ENCODE measurements at regions not wholly inside any gene's neighbourhood (a gene's known extent, or its start where the extent isn't known, plus 50 kb on each side); places are given as distances from the start of the nearest gene placed in this dataset.

DNA sequence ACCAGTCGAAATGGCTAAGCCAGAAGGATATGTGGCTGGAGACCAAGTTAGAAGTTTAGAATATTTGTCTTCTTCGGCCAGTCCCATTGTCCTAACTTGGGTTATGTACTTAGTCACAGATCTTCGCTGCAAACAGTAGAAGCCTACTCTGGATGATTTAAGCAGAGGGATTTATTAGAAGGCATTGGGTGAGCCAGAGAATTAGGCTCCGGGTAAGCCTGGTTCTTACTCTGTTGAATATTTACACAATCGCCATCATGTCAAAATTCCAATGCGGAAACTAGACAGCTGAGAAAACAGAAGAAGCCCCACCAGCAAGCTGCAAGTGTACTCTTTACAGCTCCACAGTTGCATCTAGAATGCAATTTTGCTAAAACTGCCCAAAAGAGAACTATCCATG, 276.6 kb downstream of the CMPK2 start:
- no peak for DNase-seq (ENCODE audit: low read depth in 2 of 2)

DNA sequence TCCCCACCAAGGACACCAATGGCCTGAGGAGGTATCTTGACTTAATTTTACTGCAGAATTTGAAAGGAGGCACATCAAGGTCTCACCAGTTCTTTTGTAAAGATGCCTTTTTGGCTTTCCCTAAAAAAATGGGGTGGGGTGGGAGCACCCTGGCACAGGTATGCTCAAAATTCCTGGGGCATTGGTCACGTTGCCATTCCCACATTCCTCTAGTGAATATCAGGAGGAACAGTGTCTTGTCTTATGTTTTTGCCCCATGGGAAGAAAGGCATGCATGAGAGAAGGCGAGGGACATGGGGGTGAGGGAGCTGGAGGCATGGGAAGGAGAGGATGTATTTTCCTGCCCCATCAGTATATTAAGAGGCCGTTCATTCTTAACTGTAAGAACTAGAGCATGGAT, 275.3 kb downstream of the CMPK2 start:
- DNase-seq (ENCODE audit: low read depth in 2 of 2), result no peak

DNA sequence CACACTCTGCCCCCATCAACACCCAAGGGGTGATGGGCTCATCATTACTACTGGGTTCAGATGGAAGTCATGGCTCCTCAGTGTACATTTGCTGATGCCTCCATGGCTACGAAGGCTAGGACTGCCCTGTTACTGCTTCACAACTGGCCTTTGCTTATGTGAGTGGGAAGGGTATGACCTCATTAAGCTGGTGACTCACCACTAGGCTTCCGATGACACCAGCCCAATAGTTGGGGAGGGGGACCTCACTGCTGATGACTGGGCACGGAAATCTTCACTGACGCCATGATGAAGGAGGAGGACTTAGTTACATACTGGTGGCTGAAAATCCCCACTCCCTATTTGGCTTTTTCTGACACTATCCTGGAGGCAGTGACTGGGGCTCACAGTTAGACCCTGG, 263.2 kb downstream of the CMPK2 start:
- no peak for DNase-seq (ENCODE audit: low read depth in 2 of 2)

DNA sequence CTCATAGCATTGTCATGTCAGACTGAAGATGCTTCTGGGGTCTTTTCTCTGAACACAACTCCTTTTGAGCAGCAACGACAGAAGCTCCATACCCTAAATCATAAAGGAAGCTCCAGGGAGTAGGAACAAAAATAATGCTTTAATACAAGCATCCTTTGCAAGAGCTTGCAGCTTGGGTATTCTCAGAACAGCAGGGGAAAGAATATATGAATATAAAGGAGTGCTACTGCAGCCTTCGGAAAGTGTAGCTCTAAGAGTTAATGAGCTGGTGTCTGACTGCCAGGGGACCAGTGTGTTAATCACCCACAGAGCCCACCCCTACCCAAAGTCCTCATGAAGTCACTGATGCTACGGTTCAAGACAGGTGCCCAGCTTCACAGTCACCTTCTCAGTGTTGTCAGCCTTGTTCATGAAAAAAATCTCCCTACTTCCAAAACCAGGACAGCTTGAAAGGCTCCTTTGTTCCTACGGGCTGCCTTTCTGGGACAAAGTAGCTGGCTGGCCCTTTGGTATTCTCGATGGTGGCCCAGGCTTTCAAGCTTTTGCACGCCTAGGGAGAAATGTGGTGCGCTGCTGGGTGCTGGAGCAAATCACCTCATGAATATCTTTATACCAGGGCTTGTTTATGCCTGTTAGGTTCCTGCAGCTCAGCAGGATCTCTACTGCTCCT, 259.7 kb downstream of the CMPK2 start:
- DNase-seq (ENCODE audit: low read depth in 2 of 2), result no peak

DNA sequence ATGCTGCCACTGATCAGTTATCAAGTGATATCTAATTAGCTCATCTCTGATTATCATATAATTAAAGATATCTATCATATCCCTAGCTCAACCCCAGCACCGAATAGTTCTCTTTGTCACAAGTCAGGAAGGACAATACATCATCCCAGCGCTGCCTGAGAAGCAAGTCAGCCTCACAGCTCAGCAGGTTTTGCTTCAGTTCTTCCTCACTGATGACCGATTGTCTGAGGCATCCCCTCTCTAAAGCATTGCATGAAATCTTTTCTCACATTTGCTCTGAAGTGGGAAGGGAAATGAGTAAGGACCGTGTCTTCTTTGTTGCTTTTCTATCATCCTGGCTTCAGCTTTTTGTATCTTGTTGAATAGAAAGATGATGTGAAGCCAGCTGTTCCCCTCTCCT, 247.9 kb downstream of the CMPK2 start:
- DNase-seq (ENCODE audit: low read depth in 2 of 2), result no peak

DNA sequence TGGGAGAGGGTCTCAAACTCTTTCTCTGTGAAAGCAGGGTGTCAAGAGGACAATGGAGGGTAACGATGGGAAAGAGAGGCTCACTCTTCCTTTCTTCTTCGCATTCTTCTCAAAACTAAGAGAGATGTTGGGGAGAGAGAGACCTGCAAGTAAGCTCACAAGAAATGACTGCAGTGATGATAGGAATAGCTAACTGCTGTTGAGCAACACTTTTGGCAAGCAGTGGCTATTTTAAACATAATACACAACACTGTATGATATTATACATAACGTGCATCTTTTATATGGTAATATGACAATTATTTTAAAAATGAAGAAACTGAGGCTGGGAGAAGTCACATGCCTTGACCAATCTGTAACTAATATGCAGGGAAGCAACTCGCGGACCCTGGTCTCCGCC, 247.5 kb downstream of the CMPK2 start:
- no peak for DNase-seq (ENCODE audit: low read depth in 2 of 2)

DNA sequence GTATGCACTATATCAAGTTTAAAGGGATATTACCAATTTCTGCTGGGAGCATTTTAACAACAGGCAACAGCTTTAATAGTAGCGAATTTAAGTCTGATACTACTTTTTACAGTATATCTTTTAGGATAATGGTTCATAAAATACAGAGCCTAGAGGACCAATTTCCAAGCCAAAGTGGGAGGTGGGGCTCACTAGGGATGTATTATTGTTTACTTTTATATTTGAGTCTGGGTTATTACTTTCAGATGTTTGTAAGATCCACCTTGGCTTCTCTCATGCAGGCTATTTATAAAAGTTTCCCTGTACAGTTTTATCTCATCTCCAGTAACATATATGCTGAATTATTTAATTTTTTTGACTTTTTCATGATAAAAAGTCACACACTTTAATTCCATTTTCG, 242.0 kb downstream of the CMPK2 start:
- no peak for DNase-seq (ENCODE audit: low read depth in 2 of 2)

DNA sequence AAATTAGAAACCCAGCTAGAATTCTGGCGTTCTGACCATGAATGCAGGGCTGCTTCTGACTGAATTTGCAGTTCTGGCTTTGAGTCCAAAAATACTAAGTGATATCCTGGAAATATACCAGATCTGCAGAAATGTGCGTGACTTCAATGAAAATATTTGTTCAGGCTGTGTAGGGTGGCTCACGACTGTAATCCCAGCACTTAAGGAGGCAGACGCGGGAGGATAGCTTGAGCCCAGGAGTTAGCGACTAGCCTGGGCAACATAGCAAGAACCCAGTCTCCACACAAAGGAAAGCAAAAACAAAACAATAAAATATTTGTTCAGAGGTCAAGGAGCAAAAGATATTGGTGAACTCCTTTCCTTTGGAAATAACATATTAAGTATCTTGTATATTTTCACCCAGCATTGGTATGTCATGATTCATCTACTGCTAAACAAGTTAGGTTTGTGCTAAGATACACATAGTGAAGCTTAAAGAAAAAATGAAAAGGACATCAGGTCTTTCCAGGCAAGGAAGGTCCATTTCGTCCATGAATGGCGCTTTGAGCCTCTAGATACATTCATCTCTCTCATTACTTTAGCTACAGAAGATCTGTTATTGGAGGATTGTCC, 239.2 kb downstream of the CMPK2 start:
- DNase-seq (ENCODE audit: low read depth in 2 of 2), result no peak

DNA sequence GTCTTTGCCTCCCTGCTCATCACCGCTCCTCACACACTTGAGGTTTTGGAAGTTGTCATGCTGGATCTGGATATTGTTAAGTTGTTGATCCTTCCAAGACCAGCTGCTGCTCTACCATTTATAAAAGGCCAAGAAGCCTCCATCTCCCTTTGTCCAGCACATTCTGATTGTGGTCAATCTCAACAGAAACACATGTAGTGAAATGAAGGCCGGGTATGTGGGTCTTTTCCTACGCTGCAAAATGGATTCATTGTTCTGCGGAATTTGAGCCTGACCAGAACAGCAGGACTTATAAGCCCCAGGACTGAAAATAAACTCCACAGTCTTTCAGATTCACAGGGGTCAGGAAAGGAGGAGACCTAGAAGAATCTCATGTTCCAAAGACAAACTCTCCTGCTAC, 238.4 kb downstream of the CMPK2 start:
- DNase-seq (ENCODE audit: low read depth in 2 of 2), result no peak

DNA sequence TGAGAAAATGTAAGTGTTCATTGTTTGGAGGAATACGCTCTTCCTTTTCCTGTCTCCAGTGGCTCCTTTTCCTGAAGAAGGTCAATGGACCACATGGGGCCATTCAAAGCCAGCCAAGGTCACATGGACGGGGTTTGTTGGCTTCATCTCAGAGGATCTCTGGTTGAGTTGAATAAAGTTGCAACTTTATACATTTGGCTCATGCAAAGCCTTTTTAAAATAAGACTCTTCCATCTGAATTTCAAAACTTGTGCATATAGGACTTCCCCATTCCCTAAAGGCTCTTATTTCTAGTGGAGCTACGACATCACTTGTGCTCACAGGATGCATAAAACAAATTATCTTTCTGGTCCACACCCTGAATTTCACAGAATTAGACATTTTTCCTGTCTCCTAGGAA, 235.5 kb downstream of the CMPK2 start:
- DNase-seq (ENCODE audit: low read depth in 2 of 2), result no peak

DNA sequence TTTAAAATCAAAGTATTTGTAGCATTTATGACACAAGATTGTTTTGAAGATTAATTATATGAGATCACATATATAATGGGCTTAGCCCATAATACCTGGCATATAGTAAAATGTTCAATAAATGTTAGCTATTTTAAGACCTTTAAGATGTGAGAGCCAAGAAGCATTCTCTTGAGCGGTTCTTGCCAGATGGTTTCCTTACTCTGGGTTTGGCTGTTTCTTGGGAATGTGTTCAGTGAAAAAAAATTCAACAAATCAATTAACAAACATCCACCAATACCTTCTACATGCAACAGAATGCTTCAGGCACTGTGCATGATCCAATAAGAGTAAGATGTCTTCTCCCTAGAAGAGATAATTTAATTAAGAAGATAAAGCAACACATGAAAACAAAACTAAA, 230.4 kb downstream of the CMPK2 start:
- no peak for DNase-seq (ENCODE audit: low read depth in 2 of 2)

DNA sequence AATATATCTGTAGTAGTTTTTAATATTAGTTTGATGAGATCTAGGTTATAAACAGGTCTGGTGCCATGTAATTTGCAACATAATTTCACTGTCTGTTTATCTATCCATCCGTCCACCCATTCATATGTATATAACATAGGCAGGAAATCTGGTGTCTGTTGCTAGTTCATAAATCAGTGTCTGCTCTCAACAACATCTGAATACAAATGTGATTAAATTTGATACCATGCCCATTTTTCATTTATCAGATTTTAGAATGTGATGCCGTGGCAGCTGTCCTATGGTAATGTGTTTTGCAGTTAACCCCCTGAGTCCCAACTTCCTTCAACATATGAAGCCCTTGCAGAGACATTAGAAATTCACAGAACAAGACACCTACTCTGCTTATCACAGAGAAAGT, 228.4 kb downstream of the CMPK2 start:
- no peak for DNase-seq (ENCODE audit: low read depth in 2 of 2)

DNA sequence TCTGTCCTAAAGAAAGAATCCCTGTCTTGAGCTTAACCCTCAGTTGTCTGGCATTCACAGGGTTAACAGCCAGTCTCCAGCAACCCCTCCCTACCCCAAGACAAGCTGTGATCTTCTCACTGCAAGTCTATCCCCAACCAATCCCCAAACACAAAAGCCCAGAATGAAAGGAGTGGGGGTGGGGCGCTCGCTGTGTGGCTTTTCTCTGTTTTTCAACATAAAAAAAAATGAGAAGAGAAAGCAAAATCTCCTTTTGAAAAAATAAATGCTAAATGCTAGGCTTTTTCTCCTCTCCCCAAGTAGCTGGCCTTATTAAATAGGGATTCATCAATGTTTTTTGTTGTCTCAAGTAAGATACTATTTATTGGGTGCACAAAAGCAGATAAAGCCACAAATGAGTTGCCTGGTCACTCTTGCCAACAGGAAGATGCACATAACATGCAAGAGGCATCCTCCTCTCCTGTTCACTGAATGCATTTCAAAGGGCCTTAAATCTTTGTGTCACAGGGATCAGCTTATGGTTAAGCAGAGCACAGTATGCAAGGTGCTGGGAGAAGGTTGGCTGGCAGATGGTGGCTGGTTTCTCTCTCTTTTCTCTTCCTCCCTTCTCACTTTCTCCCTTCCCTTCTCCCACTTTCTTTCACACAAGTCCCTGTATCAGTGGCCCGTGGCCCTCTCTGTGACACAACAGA, 225.6 kb downstream of the CMPK2 start:
- no peak for DNase-seq (ENCODE audit: low read depth in 2 of 2)

DNA sequence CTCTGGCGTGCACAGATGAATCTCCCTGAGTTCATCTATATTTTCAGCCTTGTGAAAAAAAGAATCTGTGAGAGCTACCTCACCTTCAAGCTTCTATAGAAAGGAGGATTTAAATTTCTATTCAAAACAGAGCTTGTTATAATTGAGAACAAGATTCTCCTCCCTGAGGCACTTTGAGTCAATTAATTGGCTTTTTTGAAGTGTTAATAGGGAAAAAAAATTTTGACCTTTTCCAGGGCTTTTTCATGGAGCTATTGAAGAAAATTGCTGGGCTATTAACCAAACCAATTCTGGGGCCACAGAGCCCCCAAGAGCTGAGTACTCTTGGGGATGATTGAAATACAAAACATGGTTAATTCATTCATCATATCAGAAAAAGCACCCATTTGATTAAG, 225.1 kb downstream of the CMPK2 start:
- DNase-seq (ENCODE audit: low read depth in 2 of 2), result no peak

DNA sequence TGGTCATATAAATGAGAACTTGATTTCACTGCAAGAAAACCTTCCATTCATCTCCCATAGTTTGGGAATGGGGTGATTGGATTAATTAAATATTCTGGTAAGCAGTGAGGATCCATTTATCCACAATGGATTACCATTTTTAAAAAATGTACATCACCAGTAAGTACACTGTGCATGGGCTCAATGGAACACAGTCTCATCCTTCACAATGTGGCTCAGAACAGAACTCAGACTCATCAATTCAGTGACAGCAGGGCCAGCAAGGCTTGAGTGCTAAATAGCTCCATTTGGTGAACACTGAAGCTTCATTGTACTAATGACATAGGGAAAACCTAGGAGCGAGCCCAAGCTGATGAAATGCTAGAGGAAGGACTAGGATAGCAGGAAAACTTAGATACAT, 223.8 kb downstream of the CMPK2 start:
- no peak for DNase-seq (ENCODE audit: low read depth in 2 of 2)

DNA sequence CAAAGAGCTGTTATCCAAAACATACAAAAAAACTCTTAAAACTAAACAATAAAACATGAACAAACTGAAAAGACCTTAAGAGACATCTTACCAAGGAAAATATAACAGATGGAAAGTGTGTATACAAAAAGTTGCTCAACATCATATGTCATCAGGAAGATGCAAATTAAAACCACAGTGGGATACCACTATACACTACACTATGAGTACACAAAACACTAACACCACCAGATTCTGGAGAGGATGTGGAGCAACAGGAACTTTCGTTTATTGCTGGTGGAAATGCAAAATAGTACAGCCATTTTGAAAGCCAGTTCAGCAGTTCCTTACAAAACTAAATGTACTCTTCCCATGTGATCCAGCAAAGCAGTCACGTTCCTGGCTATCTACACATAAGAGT, 221.4 kb downstream of the CMPK2 start:
- DNase-seq (ENCODE audit: low read depth in 2 of 2), result no peak

DNA sequence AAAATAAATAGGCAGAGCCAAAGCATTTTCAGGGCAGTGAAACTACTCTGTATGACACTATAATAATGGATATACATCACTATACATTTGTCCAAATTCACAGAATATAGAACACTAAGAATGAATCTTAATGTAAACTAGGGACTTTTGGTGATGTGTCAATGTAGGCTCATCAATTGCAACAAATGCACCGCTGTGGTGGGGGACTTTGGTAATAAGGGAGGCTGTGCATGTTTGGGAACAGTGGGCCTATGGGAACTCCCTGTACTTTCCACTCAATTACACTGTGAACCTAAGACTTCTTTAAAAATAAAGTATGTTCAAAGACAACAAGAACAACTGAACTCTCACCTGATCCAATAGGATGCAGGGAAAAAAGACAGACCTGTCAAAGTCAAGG, 220.7 kb downstream of the CMPK2 start:
- no peak for DNase-seq (ENCODE audit: low read depth in 2 of 2)

DNA sequence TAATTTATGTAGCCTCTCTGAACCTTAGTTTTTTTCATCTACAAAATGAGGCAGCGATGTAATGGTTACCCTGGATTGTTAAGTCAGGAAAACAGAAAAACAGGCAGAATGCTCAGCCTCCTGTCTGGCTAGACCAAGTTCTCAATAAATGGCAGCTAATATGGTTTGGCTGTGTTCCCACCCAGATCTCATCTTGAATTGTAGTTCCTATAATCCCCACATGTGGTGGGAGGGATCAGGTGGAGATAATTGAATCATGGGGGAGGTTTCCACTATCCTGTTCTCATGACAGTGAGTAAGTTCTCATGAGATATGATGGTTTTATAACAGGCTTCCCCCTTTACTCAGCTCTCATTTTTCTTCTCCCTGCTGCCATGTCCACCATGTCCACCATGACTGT, 220.0 kb downstream of the CMPK2 start:
- no peak for DNase-seq (ENCODE audit: low read depth in 2 of 2)

DNA sequence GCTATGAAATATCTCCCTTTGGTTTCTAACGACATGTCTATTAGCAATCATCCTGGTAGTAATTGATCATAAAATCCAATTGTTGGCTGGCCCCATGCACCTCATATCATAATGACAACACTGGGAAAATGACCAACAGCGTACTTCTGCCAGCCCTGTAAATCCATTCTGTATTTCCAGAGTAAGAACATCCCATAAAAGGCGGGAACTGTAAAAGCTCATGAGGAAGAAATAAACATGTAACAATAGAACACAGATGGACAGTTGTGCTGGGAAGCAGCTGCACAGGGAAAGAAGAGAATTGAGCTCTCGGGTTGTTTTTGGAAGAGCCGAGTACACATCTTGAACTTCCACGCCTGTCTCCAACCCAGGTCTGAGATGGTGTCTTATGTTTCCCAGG, 218.7 kb downstream of the CMPK2 start:
- DNase-seq (ENCODE audit: low read depth in 2 of 2), result no peak

DNA sequence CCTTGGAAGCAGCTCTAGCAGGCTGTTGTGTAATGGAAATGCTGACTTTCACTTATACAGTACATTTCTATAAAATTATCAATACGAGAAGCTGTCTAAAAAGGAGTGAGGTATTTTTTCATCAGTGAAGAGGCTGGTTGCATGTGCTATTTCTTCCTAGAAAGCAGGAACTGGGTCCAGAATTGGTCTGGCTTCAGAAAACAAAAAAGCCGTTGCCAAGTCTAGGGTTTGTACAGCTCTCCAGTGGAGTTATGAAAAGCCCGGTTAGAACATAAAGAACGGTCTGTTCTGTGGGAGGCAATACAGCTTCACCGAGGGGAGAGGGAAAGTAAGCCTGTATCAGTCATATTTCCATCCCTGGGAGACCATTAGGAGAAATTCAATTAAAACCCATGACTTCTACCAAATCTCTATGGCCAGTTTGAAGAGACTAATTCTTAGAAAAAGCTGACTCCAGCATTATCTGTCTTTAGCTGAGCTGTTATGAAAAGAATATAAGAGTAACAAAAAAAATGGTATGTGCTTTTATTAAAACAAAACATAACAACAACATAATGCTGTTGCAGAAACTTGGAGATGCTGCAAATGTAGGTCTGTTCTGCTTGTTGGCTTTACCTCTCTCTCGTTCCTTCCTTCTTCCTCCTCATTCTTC, 217.0 kb downstream of the CMPK2 start:
- no peak for DNase-seq (ENCODE audit: low read depth in 2 of 2)

DNA sequence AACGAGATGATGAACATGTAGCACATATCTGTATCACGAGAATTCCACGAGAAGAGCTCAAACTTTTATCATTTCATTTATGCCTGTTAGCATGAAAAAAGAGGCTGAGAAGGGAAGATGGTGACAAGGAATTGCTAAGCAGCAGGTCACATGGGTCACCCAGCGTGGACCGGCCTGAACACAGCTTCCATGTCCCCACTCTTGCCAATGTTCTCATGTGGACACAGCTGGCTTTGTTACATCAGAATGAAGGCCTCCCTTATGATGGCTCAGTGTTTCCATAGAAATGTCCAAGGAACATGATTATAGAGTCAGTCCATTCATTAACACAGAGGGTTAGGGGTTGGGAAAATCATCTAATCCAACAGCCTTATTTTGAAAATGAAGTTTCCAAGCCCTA, 215.4 kb downstream of the CMPK2 start:
- DNase-seq (ENCODE audit: low read depth in 2 of 2), result no peak

DNA sequence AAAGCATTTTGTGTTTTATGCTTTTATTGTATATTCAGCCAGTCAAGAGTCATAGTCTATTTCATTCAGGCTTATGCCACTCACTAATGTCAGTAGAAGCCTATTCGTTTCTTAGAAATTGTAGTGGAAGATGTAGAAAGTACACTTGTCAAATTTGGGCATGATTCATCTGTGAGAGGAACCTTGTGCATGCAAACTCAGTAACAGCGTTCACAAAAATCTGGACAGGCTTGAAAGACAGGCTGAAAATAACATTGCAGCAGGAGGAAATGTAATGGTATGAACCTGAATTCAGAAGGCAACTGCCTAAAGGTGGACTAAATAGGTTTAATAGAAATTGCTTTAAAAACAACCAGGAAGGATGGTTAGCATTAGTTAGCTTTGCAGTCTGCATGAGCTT, 213.5 kb downstream of the CMPK2 start:
- no peak for DNase-seq (ENCODE audit: low read depth in 2 of 2)

DNA sequence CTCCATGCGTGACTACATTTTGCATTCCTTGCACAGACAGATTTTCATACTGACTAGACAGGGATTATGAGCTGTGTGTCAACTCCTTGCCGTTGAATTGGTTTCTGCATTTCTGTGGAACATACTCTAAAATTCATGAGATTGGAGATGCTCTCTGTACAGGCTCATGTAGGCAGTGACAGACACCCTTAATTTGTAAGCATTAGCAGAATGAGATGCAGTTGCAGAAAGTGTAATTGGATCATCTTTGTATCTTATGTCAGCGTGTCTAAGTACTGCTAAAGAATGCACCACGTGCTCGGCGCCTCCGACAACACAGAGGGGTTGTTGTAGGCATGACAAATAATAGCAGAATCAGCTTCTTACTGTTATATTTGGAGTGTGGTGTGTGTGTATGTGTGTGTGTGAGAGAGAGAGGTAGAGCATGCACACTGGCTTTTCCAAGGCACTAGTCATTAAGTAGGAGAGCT, 212.4 kb downstream of the CMPK2 start:
- no peak for DNase-seq (ENCODE audit: low read depth in 2 of 2)
